Dedifferentiated amniotic fluid mesenchymal stem cell (primary cell): ENCODE measurements at regions not wholly inside any gene's neighbourhood (a gene's known extent, or its start where the extent isn't known, plus 50 kb on each side); places are given as distances from the start of the nearest gene placed in this dataset.
A peak's percentile ranks its signal among the peaks of the same experiment; 100 is the strongest.

Experiments used
- DNase-seq: peaks from one replicate; pipeline ENCODE4 v3.0.0-alpha.2; 2016; ENCODE audit errors: extremely low spot score

- no peak for DNase-seq
Measured at GRCh38 chr6:3999800-4000661, 78.9 kb downstream of the FAM217A start.

GRCh38 chr6:4004249-4004648 lies 74.7 kb downstream of the FAM217A start:
- DNase-seq: no peak

GRCh38 chr6:4008324-4009047 lies 70.5 kb downstream of the FAM217A start:
- peak; percentile 97 for DNase-seq

GRCh38 chr6:4009486-4009885 lies 69.5 kb downstream of the FAM217A start:
- DNase-seq: no peak

GRCh38 chr6:4010048-4010447 lies 68.9 kb downstream of the FAM217A start:
- no peak for DNase-seq

- DNase-seq: no peak
Measured at GRCh38 chr6:4010689-4011090, 68.2 kb downstream of the FAM217A start.

GRCh38 chr6:4012826-4013225 lies 66.1 kb downstream of the FAM217A start:
- no peak for DNase-seq

GRCh38 chr6:4017058-4017739 lies 61.7 kb downstream of the FAM217A start:
- DNase-seq: no peak

GRCh38 chr6:4017834-4018170 lies 61.1 kb downstream of the FAM217A start:
- DNase-seq: peak; percentile 37

GRCh38 chr6:4018171-4018923 lies 60.6 kb downstream of the FAM217A start:
- DNase-seq: peak; percentile 92
